Endothelial cell of umbilical vein (primary cell): ENCODE measurements at regions not wholly inside any gene's neighbourhood (a gene's known extent, or its start where the extent isn't known, plus 50 kb on each side); places are given as distances from the start of the nearest gene placed in this dataset.

Experiments
- EZH2 ChIP-seq: IDR thresholded peaks from 2 replicates; pipeline ENCODE4 v1.6.1; 2012; ENCODE audit warnings: borderline replicate concordance, low read depth, mild to moderate bottlenecking, moderate library complexity, low read length, inconsistent platforms; ENCODE audit not compliant: severe bottlenecking
- FOS ChIP-seq: IDR thresholded peaks from 2 replicates; pipeline ENCODE4 v1.6.1; 2011; ENCODE audit warnings: mild to moderate bottlenecking, low read length, moderate library complexity, borderline replicate concordance; ENCODE audit not compliant: insufficient read depth
- GATA2 ChIP-seq: IDR thresholded peaks from 2 replicates; pipeline ENCODE4 v1.7.0; 2011; ENCODE audit warnings: low read depth, mild to moderate bottlenecking, moderate library complexity, mixed read lengths, low read length; ENCODE audit not compliant: insufficient read length, insufficient read depth
- JUN ChIP-seq: IDR thresholded peaks from 2 replicates; pipeline ENCODE4 v1.6.1; 2011; ENCODE audit warnings: borderline replicate concordance, low read depth; ENCODE audit not compliant: insufficient read length, insufficient read depth
- MYC ChIP-seq: IDR thresholded peaks from one replicate; pipeline ENCODE4 v1.6.1; 2011; ENCODE audit warnings: mild to moderate bottlenecking, low read depth, low read length
- POLR2A ChIP-seq: IDR thresholded peaks from 2 replicates; pipeline ENCODE4 v1.6.1; 2012; ENCODE audit warnings: low read depth, mild to moderate bottlenecking, control low read depth, low read length
- POLR2AphosphoS5 ChIP-seq: IDR thresholded peaks from 2 replicates; pipeline ENCODE4 v1.6.1; 2012; ENCODE audit warnings: low read depth, mild to moderate bottlenecking, control low read depth, low read length, moderate library complexity; ENCODE audit not compliant: insufficient read depth
- TF ChIP-seq, protein P1 (sequence below), 2 donors: IDR thresholded peaks; 1 replicate in 1 of 2; 2 replicates in 1 of 2; pipeline ENCODE4 v1.5.1; 2011; ENCODE audit warnings: low read length in 2 of 2, mild to moderate bottlenecking in 2 of 2, moderate library complexity in 2 of 2, control low read depth in 1 of 2, inconsistent platforms in 1 of 2, low read depth in 1 of 2; ENCODE audit not compliant: insufficient read depth in 1 of 2; ENCODE audit errors: extremely low read depth in 1 of 2
- TF ChIP-seq, protein P2 (sequence below): IDR thresholded peaks from 2 replicates; pipeline ENCODE4 v1.6.1; 2011; ENCODE audit not compliant: insufficient read depth, insufficient read length

DNA sequence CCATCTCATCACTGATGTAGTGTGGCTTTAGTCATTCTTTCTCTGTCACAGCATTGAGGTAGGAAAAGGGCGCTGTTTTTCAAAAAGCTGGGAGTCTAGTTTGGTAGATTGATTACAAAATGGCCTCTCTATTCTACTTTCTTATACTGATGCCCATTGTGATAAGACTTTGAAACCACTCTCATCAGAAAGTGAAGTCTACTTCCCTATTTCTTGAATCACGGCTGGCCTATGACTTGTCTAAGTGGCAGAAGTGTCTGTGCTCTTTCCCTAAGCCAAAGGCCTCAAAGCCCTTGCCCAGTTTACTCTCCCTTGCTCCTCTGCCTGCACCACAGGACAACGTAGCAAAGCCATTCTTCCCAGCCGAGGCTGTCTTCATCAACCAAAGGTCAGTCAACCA lies 83.0 kb upstream of the IL33 start:
- no peak for TF ChIP-seq POLR2AphosphoS5
- TF ChIP-seq, protein P1, sequence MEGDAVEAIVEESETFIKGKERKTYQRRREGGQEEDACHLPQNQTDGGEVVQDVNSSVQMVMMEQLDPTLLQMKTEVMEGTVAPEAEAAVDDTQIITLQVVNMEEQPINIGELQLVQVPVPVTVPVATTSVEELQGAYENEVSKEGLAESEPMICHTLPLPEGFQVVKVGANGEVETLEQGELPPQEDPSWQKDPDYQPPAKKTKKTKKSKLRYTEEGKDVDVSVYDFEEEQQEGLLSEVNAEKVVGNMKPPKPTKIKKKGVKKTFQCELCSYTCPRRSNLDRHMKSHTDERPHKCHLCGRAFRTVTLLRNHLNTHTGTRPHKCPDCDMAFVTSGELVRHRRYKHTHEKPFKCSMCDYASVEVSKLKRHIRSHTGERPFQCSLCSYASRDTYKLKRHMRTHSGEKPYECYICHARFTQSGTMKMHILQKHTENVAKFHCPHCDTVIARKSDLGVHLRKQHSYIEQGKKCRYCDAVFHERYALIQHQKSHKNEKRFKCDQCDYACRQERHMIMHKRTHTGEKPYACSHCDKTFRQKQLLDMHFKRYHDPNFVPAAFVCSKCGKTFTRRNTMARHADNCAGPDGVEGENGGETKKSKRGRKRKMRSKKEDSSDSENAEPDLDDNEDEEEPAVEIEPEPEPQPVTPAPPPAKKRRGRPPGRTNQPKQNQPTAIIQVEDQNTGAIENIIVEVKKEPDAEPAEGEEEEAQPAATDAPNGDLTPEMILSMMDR (IDR thresholded peaks at IDR 0.05; ENCODE audit: extremely low read depth in 1 of 2, insufficient read depth in 1 of 2, low read depth in 1 of 2, low read length in 2 of 2), result no peak
- no peak for TF ChIP-seq EZH2
- no peak for TF ChIP-seq POLR2A
- TF ChIP-seq, protein P2, sequence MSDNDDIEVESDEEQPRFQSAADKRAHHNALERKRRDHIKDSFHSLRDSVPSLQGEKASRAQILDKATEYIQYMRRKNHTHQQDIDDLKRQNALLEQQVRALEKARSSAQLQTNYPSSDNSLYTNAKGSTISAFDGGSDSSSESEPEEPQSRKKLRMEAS, result no peak
- TF ChIP-seq FOS, result no peak
- TF ChIP-seq MYC, result no peak
- no peak for TF ChIP-seq GATA2
- no peak for TF ChIP-seq JUN
